Fibroblast of lung (primary cell): ENCODE measurements at regions not wholly inside any gene's neighbourhood (a gene's known extent, or its start where the extent isn't known, plus 50 kb on each side); places are given as distances from the start of the nearest gene placed in this dataset.

Experiments used
- DNase-seq, 2 donors: peaks; one replicate each; pipeline versions ENCODE4 v3.0.0 to v3.0.0-alpha.2; 2010; ENCODE audit warnings: low read depth in 2 of 2
- H2AFZ ChIP-seq: 2 replicates; pipeline ENCODE4 v1.5.1; 2012; ENCODE audit warnings: low read length, control low read depth, inconsistent platforms
- H3K27ac ChIP-seq: 2 replicates; pipeline ENCODE4 v1.5.1; 2011; ENCODE audit warnings: low read length, control low read depth; ENCODE audit not compliant: insufficient read depth
- H3K27me3 ChIP-seq: 2 replicates; pipeline ENCODE4 v1.5.1; 2011; ENCODE audit warnings: mild to moderate bottlenecking, low read length; ENCODE audit not compliant: control insufficient read depth, insufficient read depth
- H3K36me3 ChIP-seq: 2 replicates; pipeline ENCODE4 v1.5.1; 2011; ENCODE audit warnings: low read length; ENCODE audit not compliant: control insufficient read depth, insufficient read depth
- H3K4me1 ChIP-seq: 2 replicates; pipeline ENCODE4 v1.5.1; 2011; ENCODE audit warnings: low read length; ENCODE audit not compliant: control insufficient read depth, insufficient read depth; ENCODE audit errors: extremely low read depth
- H3K4me2 ChIP-seq: 2 replicates; pipeline ENCODE4 v1.5.1; 2011; ENCODE audit warnings: low read length, control low read depth; ENCODE audit not compliant: insufficient read depth; ENCODE audit errors: extremely low read depth
- H3K4me3 ChIP-seq, 4 experiments: fragments of 200-600 bp in 1 of 4; sonication (generic) in 1 of 4; replicated peaks in 1 of 4; 2 replicates each; pipeline ENCODE4 v1.5.1; 2011 to 2016; ENCODE audit warnings: low read length in 4 of 4, low read depth in 3 of 4, mild to moderate bottlenecking in 3 of 4, control low read depth in 2 of 4, inconsistent platforms in 1 of 4, mixed read lengths in 1 of 4; ENCODE audit not compliant: insufficient read depth in 1 of 4; ENCODE audit errors: control extremely low read depth in 1 of 4
- H3K79me2 ChIP-seq: 2 replicates; pipeline ENCODE4 v1.5.1; 2012; ENCODE audit warnings: mild to moderate bottlenecking, low read length, inconsistent platforms; ENCODE audit not compliant: control insufficient read depth, insufficient read depth
- H3K9ac ChIP-seq: 2 replicates; pipeline ENCODE4 v1.5.1; 2011; ENCODE audit warnings: mild to moderate bottlenecking, low read length, control low read depth; ENCODE audit not compliant: insufficient read depth
- H3K9me3 ChIP-seq: 2 replicates; pipeline ENCODE4 v1.5.1; 2012; ENCODE audit warnings: low read depth, low read length; ENCODE audit not compliant: control insufficient read depth, insufficient read depth
- H4K20me1 ChIP-seq: 2 replicates; pipeline ENCODE4 v1.5.1; 2011; ENCODE audit warnings: low read length; ENCODE audit not compliant: control insufficient read depth, insufficient read depth; ENCODE audit errors: extremely low read depth
- EZH2 ChIP-seq: IDR thresholded peaks from 2 replicates; pipeline ENCODE4 v1.5.1; 2012; ENCODE audit warnings: low read length, control low read depth, mild to moderate bottlenecking; ENCODE audit errors: missing control alignments
- TF ChIP-seq, protein P1 (sequence below), 2 donors: IDR thresholded peaks in 1 of 2; conservative IDR thresholded peaks in 1 of 2; 1 replicate in 1 of 2; 2 replicates in 1 of 2; pipeline ENCODE4 v1.5.1; 2011 to 2012; ENCODE audit warnings: low read length in 2 of 2, control low read depth in 1 of 2, inconsistent platforms in 1 of 2, low read depth in 1 of 2, mild to moderate bottlenecking in 1 of 2

DNA sequence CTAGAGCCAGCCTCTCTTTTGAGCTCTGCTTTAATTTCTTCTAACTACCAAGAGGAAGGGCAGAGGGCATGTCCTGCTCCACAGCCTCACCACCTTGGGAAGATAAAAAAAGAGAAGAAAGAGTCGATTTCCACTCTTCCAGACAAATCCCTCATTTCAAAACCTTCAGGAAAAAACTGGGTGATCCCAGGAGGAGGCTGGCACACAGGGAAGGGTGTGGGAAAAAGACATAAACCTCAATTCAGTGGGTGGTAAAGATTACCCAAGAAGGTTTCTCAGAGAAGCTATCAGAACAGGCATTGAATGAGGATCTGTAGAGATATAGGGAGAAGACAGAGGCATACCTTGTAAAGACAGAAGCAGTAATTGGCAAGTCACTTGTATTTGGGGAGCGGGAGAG is 79.9 kb upstream of the CRHR1 start:
- H3K27ac ChIP-seq, result no peak overlapping the region
- no peaks in the 10 kb centered on the region for H3K36me3 ChIP-seq
- H3K9me3 ChIP-seq, result no peaks in the 10 kb centered on the region
- H3K79me2 ChIP-seq, result no peaks in the 10 kb centered on the region
- no peaks in the 10 kb centered on the region for H4K20me1 ChIP-seq
- H3K27me3 ChIP-seq, result no peaks in the 10 kb centered on the region
- H3K4me3 ChIP-seq, result no peak overlapping the region
- H3K4me1 ChIP-seq, result no peaks in the 10 kb centered on the region
- TF ChIP-seq, protein P1, sequence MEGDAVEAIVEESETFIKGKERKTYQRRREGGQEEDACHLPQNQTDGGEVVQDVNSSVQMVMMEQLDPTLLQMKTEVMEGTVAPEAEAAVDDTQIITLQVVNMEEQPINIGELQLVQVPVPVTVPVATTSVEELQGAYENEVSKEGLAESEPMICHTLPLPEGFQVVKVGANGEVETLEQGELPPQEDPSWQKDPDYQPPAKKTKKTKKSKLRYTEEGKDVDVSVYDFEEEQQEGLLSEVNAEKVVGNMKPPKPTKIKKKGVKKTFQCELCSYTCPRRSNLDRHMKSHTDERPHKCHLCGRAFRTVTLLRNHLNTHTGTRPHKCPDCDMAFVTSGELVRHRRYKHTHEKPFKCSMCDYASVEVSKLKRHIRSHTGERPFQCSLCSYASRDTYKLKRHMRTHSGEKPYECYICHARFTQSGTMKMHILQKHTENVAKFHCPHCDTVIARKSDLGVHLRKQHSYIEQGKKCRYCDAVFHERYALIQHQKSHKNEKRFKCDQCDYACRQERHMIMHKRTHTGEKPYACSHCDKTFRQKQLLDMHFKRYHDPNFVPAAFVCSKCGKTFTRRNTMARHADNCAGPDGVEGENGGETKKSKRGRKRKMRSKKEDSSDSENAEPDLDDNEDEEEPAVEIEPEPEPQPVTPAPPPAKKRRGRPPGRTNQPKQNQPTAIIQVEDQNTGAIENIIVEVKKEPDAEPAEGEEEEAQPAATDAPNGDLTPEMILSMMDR (conservative IDR thresholded peaks at IDR 0.05 in 1 of 2, IDR thresholded peaks at IDR 0.05 in 1 of 2; ENCODE audit: low read depth in 1 of 2, low read length in 2 of 2), result no peak
- TF ChIP-seq EZH2, result no peak
- H3K9ac ChIP-seq, result no peak overlapping the region
- no peak overlapping the region for H3K4me2 ChIP-seq
- no peak for DNase-seq
- H2AFZ ChIP-seq, result no peak overlapping the region

DNA sequence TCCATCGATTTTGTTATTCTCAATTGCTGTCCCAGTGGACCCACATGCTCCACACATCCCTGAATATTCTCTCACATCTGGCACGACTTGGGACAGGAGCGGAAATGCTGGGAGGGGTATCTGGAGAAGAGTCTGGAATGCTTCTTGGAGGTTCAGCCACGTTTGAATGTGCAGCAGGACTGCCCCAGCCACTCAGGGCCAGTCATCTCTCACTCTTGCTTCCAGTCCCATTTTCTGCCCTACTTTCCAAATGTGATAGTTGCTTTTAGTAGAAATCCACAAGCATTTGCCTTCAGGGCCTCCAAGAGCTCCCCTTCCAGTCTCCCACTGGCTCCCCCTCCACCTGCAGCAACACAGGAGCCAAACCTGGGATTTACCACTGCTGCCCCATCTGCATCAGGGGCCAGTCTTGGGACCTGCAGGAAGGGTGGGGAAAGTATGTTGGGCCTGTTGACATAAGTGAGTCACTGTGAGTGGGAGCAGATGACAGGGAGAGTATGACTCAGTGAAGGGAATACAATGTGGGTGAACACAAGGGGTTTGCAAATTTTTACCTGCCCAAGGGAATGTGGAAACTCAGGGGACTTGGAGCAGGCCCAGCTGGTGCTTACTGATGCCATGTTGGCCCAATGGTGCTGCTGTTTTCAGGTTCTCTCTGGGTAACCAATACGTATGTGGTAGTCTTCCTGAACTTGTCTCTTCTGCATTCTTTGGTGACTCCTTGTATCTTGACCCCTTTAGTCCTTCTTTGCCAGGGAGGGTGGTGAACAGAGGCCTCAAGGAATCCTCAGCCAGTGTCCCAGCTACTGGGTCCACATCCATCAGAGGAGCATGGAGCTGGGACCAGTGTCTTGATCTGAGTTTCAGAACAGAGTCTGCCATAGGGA is 78.8 kb upstream of the CRHR1 start:
- Histone ChIP-seq H4K20me1 (no peaks in the 10 kb centered on the region), H3K4me1 (no peaks in the 10 kb centered on the region), H3K9me3 (no peaks in the 10 kb centered on the region), H3K4me3 (no peak overlapping the region), H3K36me3 (no peaks in the 10 kb centered on the region), H3K4me2 (no peak overlapping the region), H3K79me2 (no peaks in the 10 kb centered on the region), H2AFZ (no peak overlapping the region), H3K27ac (no peak overlapping the region), H3K27me3 (no peaks in the 10 kb centered on the region), H3K9ac (no peak overlapping the region)
- no peak for TF ChIP-seq EZH2
- TF ChIP-seq, protein P1 (conservative IDR thresholded peaks at IDR 0.05 in 1 of 2, IDR thresholded peaks at IDR 0.05 in 1 of 2; ENCODE audit: low read depth in 1 of 2, low read length in 2 of 2), result no peak
- peak in 1 of 2 donors; percentile 56 for DNase-seq

- H3K4me2 ChIP-seq, result no peak overlapping the region
- no peak overlapping the region for H3K4me3 ChIP-seq
- no peaks in the 10 kb centered on the region for H3K79me2 ChIP-seq
- no peaks in the 10 kb centered on the region for H3K36me3 ChIP-seq
- H3K27ac ChIP-seq, result no peak overlapping the region
- DNase-seq, result no peak
- H3K9me3 ChIP-seq, result no peaks in the 10 kb centered on the region
- H3K9ac ChIP-seq, result no peak overlapping the region
- H2AFZ ChIP-seq, result no peak overlapping the region
- H3K27me3 ChIP-seq, result no peaks in the 10 kb centered on the region
- TF ChIP-seq, protein P1 (conservative IDR thresholded peaks at IDR 0.05 in 1 of 2, IDR thresholded peaks at IDR 0.05 in 1 of 2; ENCODE audit: low read depth in 1 of 2, low read length in 2 of 2), result no peak
- TF ChIP-seq EZH2, result no peak
- no peaks in the 10 kb centered on the region for H4K20me1 ChIP-seq
- no peaks in the 10 kb centered on the region for H3K4me1 ChIP-seq
Measured at GRCh38 chr17:45706033-45706432, 78.1 kb upstream of the CRHR1 start.
